ENCODE measurements at regions not wholly inside any gene's neighbourhood (a gene's known extent, or its start where the extent isn't known, plus 50 kb on each side); places are given as distances from the start of the nearest gene placed in this dataset.
"Not testable (repeated sequence)": the region's sequence is repeated elsewhere in the genome, so short reads cannot be mapped to it uniquely, and the experiment has no call there.

GRCh38 chr6:141877275-141877983, 255.3 kb upstream of the GJE1 start:
- DNase-seq: no peak

- DNase-seq: no peak
Observed at GRCh38 chr6:141874930-141875602, 257.7 kb upstream of the GJE1 start.

DNA sequence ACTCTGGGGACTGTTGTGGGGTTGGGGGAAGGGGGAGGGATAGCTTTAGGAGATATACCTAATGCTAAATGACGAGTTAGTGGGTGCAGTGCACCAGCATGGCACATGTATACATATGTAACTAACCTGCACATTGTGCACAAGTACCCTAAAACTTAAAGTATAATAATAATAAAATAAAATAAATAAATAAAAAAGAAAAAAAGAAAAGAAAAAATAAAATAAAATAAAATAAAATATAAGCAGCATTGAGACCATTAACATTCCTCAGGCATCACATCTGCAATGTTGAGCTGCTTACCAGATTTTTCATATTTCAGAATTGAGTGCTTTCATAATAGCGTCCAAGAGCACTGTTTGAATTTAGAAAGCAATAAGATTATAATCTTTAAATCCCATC, 263.2 kb upstream of the GJE1 start:
- not testable (repeated sequence) for DNase-seq

DNA sequence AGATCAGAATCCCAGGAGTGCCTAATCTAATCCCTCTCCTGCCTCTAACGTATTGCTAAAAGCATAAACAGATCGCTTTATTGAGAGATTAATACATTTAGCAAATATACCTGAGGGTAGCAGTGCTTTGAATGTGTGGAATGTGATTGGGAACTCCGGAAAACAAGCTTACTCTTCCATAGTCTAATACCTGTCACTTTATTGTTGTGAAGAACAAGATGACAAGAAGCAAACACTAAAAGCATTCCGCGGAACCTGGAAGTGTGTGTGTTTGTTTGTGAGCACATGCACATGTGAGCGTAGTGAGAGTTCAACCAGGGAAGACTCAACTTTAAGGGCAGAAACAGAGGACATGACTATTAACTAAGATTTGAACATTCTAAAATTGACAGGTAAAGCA, 265.0 kb upstream of the GJE1 start:
- no peak for DNase-seq

- DNase-seq: no peak
Observed at GRCh38 chr6:141866731-141867497, 265.8 kb upstream of the GJE1 start.

DNA sequence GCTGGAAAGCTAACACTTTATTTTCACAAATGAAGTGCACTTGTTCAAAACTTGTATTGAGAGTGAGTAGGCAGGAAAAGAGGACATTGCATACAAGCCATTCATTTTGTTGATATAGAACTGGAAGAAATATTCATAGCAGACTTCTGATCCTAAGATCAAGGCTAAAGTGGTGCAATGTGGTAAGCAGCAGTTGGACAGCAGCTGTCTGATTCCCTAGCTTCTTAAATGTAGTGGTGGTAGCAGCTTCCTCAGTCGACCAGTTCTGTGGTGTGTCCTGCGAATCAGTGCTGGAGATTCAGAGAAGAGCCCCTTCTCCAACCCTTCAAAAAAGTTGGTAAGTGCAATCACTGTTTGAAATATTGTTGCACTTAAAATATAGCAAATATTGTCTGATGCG, 281.7 kb upstream of the GJE1 start:
- no peak for DNase-seq

DNA sequence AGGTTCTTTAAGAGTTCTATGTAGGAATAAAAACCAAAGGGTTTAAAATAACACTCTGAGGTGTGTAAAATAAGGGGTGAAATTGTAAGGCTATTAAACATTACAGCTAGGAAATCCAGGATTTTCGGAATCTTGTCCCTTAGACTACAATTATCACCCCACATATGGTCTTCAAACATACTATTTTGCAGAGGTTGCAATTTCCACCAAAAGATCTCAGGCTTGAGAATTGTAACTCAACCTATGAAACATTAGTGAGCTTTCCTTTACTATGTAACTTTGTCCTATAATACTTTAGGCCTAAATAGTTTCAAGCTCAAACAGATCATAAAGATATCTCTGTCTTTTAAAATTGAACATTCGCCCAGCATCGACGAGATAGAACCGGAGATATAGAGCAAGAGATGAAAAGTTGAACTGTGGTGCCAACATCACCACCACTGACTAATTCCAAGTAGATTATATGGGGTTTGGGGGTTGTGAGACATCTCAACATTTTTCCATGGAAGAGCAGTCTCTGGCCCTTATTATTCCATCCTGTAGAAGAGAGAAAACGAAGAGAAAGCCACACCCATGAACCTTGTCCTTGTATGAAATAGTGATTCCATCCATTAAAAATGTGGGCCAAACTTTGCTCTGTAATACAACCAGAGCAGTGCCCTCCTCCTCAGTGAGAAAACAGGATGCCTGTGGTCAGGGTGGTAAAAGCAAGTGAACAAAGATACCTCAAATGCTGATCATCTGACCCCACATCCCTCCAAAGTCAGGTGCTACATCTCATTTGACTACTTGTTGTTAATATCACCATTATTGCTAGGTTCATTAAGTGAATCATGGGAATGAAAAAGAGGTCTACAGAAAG, 284.5 kb upstream of the GJE1 start:
- no peak for DNase-seq

GRCh38 chr6:141846639-141847038, 286.1 kb upstream of the GJE1 start:
- no peak for DNase-seq

DNA sequence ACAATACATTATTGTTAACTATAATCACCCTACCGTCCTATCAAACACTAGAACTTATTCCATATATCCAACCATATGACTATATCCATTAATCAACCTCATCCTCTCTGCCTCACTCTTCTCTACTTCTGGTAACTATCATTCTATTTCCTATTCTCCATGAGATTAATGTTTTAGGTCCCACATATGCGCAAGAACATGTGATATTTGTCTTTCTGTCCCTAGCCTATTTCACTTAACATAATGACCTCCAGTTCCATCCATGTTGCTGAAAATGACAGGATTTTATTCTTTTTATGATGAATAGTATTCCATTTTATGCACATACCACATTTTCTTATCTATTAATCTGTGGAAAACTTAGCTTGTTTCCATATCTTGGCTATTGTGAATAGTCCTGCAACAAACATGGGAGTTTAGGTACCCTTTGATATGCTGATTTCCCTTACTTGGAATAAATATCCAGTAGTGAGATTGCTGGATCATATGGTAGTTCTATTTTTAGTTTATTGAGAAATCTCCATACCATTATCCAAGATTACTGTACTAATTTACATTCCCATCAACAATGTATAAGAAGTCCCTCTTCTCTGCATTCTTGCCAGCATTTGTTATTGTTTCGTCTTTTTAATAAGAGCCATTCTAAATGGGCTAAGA, 289.4 kb upstream of the GJE1 start:
- no peak for DNase-seq

- DNase-seq: no peak
Observed at GRCh38 chr6:141833001-141833655, 299.6 kb upstream of the GJE1 start.

GRCh38 chr6:141830530-141830929, 302.2 kb upstream of the GJE1 start:
- DNase-seq: no peak

GRCh38 chr6:141829566-141830360, 303.0 kb upstream of the GJE1 start:
- DNase-seq: no peak

DNA sequence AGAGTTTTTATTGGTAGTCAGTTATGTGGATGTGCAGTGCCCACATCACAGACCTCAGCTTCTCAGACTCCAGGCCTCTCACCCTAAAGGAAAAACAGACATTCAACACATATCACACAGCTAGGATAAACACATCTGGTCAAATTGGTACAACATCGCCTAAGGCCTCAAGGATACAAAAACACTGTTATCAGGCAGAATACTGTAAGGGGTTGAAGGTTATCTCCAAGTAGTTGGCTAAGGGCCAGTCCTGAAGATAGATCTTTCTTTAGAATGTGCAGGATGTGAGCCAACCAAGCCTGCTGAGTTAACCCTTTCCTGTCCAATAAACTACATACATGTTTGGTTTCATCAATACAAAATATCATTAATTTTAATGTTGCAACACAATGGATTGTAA, 308.4 kb upstream of the GJE1 start:
- no peak for DNase-seq

GRCh38 chr6:141815039-141815438, 317.7 kb upstream of the GJE1 start:
- not testable (repeated sequence) for DNase-seq

DNA sequence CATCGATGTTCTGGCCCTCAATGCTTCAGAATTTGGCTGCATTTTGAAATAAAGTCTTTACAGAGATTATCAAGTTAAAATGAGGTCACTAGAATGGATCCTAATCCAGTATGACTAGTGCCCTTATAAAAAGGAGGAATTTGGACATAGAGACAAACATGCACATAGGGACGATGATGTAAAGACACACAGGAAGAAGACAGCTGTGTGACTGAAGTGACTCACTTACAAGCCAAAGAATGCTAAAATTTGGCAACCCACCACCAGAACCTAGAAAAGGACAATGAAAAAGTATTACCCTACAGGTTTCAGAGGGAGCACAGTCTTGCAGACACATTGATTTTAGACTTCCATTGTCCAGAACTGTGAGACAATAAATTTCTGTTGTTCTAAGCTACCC, 322.8 kb upstream of the GJE1 start:
- no peak for DNase-seq

GRCh38 chr6:141808662-141809061, 324.1 kb upstream of the GJE1 start:
- no peak for DNase-seq

DNA sequence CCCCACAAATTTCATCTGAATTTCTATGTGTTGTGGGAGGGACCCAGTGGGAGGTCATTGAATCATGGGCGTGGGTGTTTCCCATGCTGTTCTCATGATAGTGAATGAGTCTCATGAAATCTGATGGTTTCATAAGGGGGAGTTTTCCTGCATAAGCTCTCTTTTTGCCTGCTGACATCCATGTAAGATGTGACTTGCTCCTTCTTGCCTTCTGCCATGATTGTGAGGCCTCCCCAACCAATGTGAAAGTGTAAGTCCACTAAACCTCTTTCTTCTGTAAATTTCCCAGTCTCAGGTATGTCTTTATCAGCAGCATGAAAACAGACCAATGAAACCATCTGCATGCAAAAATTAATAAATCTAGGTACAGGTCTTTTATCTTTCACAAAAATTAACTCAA, 331.8 kb upstream of the GJE1 start:
- not testable (repeated sequence) for DNase-seq

GRCh38 chr6:141790921-141791320, 341.8 kb upstream of the GJE1 start:
- no peak for DNase-seq

DNA sequence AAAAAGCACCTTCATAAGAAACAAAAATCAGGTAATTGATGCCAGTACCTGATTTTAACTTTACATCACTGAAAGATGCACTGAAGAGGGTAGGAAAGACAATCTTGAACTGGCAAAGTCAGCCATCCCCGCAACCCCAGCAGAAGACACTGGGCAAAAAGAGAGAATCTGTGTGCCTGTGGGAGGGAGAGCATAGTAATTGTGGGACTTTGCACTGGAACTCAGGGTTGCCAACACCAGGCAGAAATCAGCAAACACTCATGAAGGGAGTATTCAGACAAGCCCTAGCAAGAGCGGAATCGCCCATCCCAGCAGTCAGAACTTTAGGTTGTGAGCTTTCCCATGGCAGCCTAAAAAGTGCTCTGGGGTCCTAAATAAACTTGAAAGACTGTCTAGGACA, 344.6 kb upstream of the GJE1 start:
- no peak for DNase-seq

- DNase-seq: no peak
Observed at GRCh38 chr6:141783585-141783984, 349.1 kb upstream of the GJE1 start.

DNA sequence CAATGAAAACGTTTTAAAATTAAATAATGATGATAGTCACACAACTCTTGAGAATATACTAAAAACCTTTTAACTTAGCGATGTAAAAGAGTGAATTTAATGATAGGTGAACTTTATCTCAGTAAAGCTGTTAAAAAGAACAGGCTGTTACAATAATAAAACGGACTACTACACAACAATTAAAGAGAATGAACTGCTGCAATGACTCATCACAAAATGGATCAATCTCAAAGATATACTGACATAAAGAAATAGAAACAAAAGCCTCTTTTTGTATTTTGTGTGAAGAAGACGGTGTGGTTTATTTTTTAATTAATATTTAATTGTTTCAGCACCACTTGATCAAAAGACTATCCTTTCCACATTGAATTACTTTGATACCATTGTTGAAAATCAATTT, 352.4 kb upstream of the GJE1 start:
- DNase-seq: no peak
